HEK293 (cell line): ENCODE measurements at regions not wholly inside any gene's neighbourhood (a gene's known extent, or its start where the extent isn't known, plus 50 kb on each side); places are given as distances from the start of the nearest gene placed in this dataset.

Experiments used
- BCL11A ChIP-seq: fragments of 450-650 bp; formaldehyde crosslinking; IDR thresholded peaks from 2 replicates; pipeline ENCODE4 v1.5.1; 2016; ENCODE audit warnings: low read depth, missing biosample characterization, missing genetic modification characterization
- CTCF ChIP-seq: fragments of 450-650 bp; formaldehyde crosslinking; IDR thresholded peaks from 2 replicates; pipeline ENCODE4 v1.5.1; 2016; ENCODE audit warnings: missing biosample characterization, missing genetic modification characterization
- HOXD13 ChIP-seq: sonication (generic); formaldehyde crosslinking; IDR thresholded peaks from 2 replicates; pipeline ENCODE4 v1.8.0; 2022; ENCODE audit warnings: missing genetic modification reagents, borderline replicate concordance
- PBX3 ChIP-seq: sonication (generic); formaldehyde crosslinking; IDR thresholded peaks from 2 replicates; pipeline ENCODE4 v1.8.1; 2022; ENCODE audit warnings: mild to moderate bottlenecking, moderate library complexity, missing genetic modification reagents
- REPIN1 ChIP-seq: fragments of 450-650 bp; formaldehyde crosslinking; IDR thresholded peaks from 2 replicates; pipeline ENCODE4 v1.5.1; 2017; ENCODE audit warnings: missing biosample characterization, missing genetic modification characterization, low read depth
- YY1 ChIP-seq: fragments of 450-650 bp; formaldehyde crosslinking; IDR thresholded peaks from 2 replicates; pipeline ENCODE4 v1.5.1; 2018; ENCODE audit warnings: missing biosample characterization, missing genetic modification characterization
- ZBTB49 ChIP-seq: fragments of 450-650 bp; formaldehyde crosslinking; IDR thresholded peaks from 2 replicates; pipeline ENCODE4 v1.5.1; 2016; ENCODE audit warnings: missing biosample characterization, missing genetic modification characterization, low read depth
- ZNF133 ChIP-seq: fragments of 450-650 bp; formaldehyde crosslinking; IDR thresholded peaks from 2 replicates; pipeline ENCODE4 v1.5.1; 2016; ENCODE audit warnings: missing biosample characterization, missing genetic modification characterization
- ZNF18 ChIP-seq: fragments of 450-650 bp; formaldehyde crosslinking; IDR thresholded peaks from 2 replicates; pipeline ENCODE4 v1.5.1; 2016; ENCODE audit warnings: missing biosample characterization, missing genetic modification characterization
- ZNF292 ChIP-seq: fragments of 450-650 bp; formaldehyde crosslinking; IDR thresholded peaks from 2 replicates; pipeline ENCODE4 v1.5.1; 2016; ENCODE audit warnings: low read depth, missing biosample characterization, missing genetic modification characterization, borderline replicate concordance
- ZNF354C ChIP-seq: fragments of 450-650 bp; formaldehyde crosslinking; IDR thresholded peaks from 2 replicates; pipeline ENCODE4 v1.5.1; 2016; ENCODE audit warnings: missing biosample characterization, missing genetic modification characterization, low read depth, borderline replicate concordance
- ZNF654 ChIP-seq: fragments of 450-650 bp; formaldehyde crosslinking; IDR thresholded peaks from 2 replicates; pipeline ENCODE4 v1.5.1; 2016; ENCODE audit warnings: low read depth, missing biosample characterization, missing genetic modification characterization
- TF ChIP-seq, protein P1 (sequence below): fragments of 450-650 bp; formaldehyde crosslinking; IDR thresholded peaks from 2 replicates; pipeline ENCODE4 v1.5.1; 2016; ENCODE audit warnings: missing biosample characterization, missing genetic modification characterization
- TF ChIP-seq, protein P2 (sequence below): IDR thresholded peaks from 2 replicates; pipeline ENCODE4 v1.6.1; 2011; ENCODE audit warnings: mild to moderate bottlenecking, low read depth, low read length, borderline replicate concordance

DNA sequence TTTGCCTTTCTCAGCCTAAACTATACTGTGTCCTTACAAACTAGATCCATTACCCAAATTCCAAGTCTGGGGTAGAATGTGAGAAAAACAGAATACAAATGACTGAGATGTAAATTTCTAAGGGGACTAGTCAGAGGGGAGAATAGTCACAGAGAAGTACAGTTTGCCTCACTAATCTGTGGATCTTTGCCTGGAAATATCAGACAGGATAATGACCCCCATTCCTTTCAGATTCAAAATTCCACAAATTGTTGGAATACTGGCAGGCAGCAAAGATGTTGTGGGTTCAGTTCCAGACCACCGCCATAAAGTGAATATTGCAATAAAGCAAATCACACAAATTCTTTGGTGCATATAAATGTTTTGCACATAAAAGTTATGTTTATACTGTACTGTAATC lies 762.8 kb upstream of the NR2F2 start:
- TF ChIP-seq REPIN1 (no peak), ZBTB49 (tag by site-specific recombination) (no peak), PBX3 (CRISPR knock-in tag) (no peak), ZNF354C (no peak), ZNF133 (tag by site-specific recombination) (no peak), ZNF292 (tag by site-specific recombination) (no peak), CTCF (tag by site-specific recombination) (no peak), BCL11A (no peak), ZNF18 (tag by site-specific recombination) (no peak), HOXD13 (CRISPR knock-in tag) (no peak), YY1 (tag by site-specific recombination) (no peak), ZNF654 (tag by site-specific recombination) (no peak)
- TF ChIP-seq, protein P1, sequence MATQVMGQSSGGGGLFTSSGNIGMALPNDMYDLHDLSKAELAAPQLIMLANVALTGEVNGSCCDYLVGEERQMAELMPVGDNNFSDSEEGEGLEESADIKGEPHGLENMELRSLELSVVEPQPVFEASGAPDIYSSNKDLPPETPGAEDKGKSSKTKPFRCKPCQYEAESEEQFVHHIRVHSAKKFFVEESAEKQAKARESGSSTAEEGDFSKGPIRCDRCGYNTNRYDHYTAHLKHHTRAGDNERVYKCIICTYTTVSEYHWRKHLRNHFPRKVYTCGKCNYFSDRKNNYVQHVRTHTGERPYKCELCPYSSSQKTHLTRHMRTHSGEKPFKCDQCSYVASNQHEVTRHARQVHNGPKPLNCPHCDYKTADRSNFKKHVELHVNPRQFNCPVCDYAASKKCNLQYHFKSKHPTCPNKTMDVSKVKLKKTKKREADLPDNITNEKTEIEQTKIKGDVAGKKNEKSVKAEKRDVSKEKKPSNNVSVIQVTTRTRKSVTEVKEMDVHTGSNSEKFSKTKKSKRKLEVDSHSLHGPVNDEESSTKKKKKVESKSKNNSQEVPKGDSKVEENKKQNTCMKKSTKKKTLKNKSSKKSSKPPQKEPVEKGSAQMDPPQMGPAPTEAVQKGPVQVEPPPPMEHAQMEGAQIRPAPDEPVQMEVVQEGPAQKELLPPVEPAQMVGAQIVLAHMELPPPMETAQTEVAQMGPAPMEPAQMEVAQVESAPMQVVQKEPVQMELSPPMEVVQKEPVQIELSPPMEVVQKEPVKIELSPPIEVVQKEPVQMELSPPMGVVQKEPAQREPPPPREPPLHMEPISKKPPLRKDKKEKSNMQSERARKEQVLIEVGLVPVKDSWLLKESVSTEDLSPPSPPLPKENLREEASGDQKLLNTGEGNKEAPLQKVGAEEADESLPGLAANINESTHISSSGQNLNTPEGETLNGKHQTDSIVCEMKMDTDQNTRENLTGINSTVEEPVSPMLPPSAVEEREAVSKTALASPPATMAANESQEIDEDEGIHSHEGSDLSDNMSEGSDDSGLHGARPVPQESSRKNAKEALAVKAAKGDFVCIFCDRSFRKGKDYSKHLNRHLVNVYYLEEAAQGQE = no peak
- TF ChIP-seq, protein P2, sequence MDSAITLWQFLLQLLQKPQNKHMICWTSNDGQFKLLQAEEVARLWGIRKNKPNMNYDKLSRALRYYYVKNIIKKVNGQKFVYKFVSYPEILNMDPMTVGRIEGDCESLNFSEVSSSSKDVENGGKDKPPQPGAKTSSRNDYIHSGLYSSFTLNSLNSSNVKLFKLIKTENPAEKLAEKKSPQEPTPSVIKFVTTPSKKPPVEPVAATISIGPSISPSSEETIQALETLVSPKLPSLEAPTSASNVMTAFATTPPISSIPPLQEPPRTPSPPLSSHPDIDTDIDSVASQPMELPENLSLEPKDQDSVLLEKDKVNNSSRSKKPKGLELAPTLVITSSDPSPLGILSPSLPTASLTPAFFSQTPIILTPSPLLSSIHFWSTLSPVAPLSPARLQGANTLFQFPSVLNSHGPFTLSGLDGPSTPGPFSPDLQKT = no peak
